ENCODE measurements at regions not wholly inside any gene's neighbourhood (a gene's known extent, or its start where the extent isn't known, plus 50 kb on each side); places are given as distances from the start of the nearest gene placed in this dataset.

DNA sequence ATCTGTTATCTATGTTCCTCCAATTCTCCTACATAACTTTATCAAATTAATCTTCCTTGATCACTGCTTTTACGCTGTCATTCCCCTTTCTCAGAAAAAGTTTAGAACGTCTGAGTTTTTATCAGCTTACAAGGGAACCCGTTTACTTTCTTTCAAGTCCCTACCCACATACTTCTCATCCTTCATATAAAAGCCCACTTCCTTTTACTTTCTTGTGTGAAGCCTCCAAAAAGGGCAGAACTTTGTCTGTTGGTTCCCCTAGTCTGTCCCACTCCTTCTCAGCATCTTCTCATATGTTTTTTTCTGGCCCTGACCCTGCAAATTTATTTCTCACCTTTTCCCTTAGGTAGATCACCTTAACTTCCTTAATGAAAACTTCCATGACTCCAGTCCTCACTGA lies 106.1 kb downstream of the TFAP2B start:
- no peak for TF ChIP-seq EP300 (IDR thresholded peaks at IDR 0.05)
- TF ChIP-seq, protein P1, sequence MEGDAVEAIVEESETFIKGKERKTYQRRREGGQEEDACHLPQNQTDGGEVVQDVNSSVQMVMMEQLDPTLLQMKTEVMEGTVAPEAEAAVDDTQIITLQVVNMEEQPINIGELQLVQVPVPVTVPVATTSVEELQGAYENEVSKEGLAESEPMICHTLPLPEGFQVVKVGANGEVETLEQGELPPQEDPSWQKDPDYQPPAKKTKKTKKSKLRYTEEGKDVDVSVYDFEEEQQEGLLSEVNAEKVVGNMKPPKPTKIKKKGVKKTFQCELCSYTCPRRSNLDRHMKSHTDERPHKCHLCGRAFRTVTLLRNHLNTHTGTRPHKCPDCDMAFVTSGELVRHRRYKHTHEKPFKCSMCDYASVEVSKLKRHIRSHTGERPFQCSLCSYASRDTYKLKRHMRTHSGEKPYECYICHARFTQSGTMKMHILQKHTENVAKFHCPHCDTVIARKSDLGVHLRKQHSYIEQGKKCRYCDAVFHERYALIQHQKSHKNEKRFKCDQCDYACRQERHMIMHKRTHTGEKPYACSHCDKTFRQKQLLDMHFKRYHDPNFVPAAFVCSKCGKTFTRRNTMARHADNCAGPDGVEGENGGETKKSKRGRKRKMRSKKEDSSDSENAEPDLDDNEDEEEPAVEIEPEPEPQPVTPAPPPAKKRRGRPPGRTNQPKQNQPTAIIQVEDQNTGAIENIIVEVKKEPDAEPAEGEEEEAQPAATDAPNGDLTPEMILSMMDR (IDR thresholded peaks at IDR 0.05): no peak
